GM18907 (cell line): ENCODE measurements at regions not wholly inside any gene's neighbourhood (a gene's known extent, or its start where the extent isn't known, plus 50 kb on each side); places are given as distances from the start of the nearest gene placed in this dataset.
"Not testable (repeated sequence)": the region's sequence is repeated elsewhere in the genome, so short reads cannot be mapped to it uniquely, and the experiment has no call there.

Experiments
- ATAC-seq: cut with Tn5 transposase; IDR thresholded peaks from one replicate; pipeline ENCODE4 v1.9.1; 2021; ENCODE audit warnings: mild to moderate bottlenecking, moderate library complexity; ENCODE audit not compliant: unreplicated experiment

- ATAC-seq: no peak
Observed at GRCh38 chrX:39766855-39767254, 330.9 kb downstream of the BCOR start.

- ATAC-seq: no peak
Observed at GRCh38 chrX:39767446-39767845, 330.3 kb downstream of the BCOR start.

- ATAC-seq: no peak
Observed at GRCh38 chrX:39769748-39770147, 328.0 kb downstream of the BCOR start.

GRCh38 chrX:39771089-39771488 lies 326.7 kb downstream of the BCOR start:
- ATAC-seq: no peak

- ATAC-seq: no peak
Observed at GRCh38 chrX:39772057-39772832, 325.5 kb downstream of the BCOR start.

GRCh38 chrX:39773150-39773549 lies 324.6 kb downstream of the BCOR start:
- no peak for ATAC-seq

GRCh38 chrX:39773923-39774773 lies 323.6 kb downstream of the BCOR start:
- no peak for ATAC-seq

- no peak for ATAC-seq
Observed at GRCh38 chrX:39774774-39775328, 322.9 kb downstream of the BCOR start.

- no peak for ATAC-seq
Observed at GRCh38 chrX:39777623-39778025, 320.1 kb downstream of the BCOR start.

- ATAC-seq: no peak
Observed at GRCh38 chrX:39779952-39780783, 317.6 kb downstream of the BCOR start.

GRCh38 chrX:39782276-39782675 lies 315.5 kb downstream of the BCOR start:
- no peak for ATAC-seq

- no peak for ATAC-seq
Observed at GRCh38 chrX:39787999-39788398, 309.8 kb downstream of the BCOR start.

- ATAC-seq: no peak
Observed at GRCh38 chrX:39788521-39788920, 309.2 kb downstream of the BCOR start.

- ATAC-seq: no peak
Observed at GRCh38 chrX:39791691-39792090, 306.1 kb downstream of the BCOR start.

GRCh38 chrX:39795605-39796004 lies 302.2 kb downstream of the BCOR start:
- no peak for ATAC-seq

GRCh38 chrX:39796856-39797255 lies 300.9 kb downstream of the BCOR start:
- no peak for ATAC-seq

GRCh38 chrX:39798488-39798887 lies 299.3 kb downstream of the BCOR start:
- ATAC-seq: not testable (repeated sequence)

GRCh38 chrX:39802354-39802753 lies 295.4 kb downstream of the BCOR start:
- ATAC-seq: no peak

GRCh38 chrX:39802908-39803307 lies 294.9 kb downstream of the BCOR start:
- ATAC-seq: no peak

- ATAC-seq: no peak
Observed at GRCh38 chrX:39805022-39805421, 292.7 kb downstream of the BCOR start.

- no peak for ATAC-seq
Observed at GRCh38 chrX:39805825-39806224, 291.9 kb downstream of the BCOR start.
